D341Med (cell line): ENCODE measurements at regions not wholly inside any gene's neighbourhood (a gene's known extent, or its start where the extent isn't known, plus 50 kb on each side); places are given as distances from the start of the nearest gene placed in this dataset.

Source experiments
- DNase-seq: peaks from one replicate; pipeline ENCODE4 v3.0.0; 2012; ENCODE audit warnings: low spot score

DNA sequence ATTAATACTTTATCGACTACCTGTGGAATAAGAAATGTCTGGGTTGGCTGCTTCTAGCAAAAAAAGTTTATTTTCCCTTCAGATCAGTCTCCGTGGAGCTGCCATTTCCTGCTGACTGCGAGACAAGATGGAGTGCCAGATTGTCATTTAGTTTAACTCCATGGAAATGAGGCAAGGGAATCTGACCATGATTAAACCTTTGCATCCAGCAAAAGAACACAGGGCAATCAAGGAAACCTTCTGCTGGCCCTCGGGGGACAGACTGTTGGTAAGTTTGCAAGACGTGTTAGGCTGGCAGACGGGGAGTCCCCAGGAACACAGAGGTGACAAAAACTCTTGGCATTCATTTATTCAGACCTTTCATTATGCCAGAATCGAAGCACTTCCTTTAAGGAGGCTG lies 52.2 kb upstream of the SPACA1 start:
- no peak for DNase-seq

DNA sequence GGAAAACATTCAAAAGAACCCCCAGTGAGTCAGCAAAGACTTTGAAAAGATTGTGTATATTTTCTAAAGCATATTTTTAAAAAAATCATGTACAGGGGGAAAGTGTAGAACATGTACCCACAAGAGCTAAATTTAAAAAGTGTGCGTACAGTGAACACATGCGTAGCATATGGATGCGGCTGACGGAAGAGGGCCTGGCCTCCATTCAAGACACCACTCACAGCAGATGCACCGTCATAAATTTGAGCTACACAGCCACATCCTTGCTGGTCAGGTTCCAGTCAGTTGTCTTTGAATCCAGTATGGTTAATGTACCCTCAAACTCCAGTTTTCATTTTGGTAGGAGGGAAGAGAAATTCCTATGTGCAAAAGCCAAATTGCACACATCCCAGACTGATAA lies 54.3 kb upstream of the SPACA1 start:
- DNase-seq = no peak

- DNase-seq = no peak
Measured at GRCh38 chr6:87990871-87991270, 56.8 kb upstream of the SPACA1 start.

- no peak for DNase-seq
Measured at GRCh38 chr6:87982134-87982533, 65.5 kb upstream of the SPACA1 start.

- no peak for DNase-seq
Measured at GRCh38 chr6:87979737-87980136, 67.9 kb upstream of the SPACA1 start.

DNA sequence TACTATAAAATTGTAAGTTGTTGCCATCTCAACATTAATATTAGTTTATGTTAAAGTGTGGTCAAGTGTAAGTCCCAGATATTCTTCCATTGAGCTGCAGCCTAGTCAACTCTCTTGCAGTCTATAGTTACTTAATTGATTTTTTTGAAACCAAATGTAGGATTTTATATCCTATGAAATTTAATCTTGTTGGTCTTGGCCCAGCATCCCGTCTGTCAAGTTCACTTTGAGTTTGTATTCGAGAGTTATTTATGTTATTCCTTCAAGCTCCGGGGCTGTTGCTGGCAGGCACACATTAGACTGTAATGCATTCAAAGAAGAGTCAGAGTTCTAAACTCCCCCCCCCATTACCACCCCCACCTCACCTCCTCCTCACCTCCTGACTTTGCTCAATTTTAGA lies 71.0 kb upstream of the SPACA1 start:
- no peak for DNase-seq

GRCh38 chr6:87975561-87975960 lies 72.1 kb upstream of the SPACA1 start:
- no peak for DNase-seq

DNA sequence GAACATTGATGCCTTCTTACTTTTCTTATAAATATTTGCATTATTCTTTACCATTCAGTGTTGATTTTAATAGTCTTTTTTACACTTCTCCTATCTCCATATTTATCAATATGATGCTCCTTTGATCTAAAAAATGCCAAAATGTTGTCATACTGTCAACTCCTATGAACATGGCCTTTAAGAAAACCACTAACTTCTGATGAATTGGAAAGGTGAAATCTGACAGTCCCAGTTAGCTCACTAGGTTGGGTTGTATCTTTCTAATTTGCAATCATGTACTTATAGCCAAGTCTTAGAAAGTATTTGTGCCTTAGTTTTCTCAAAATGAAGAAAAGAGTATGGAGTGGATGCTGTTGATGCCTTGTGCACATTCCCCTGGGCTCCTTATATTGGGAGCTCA lies 75.4 kb upstream of the SPACA1 start:
- DNase-seq = no peak

DNA sequence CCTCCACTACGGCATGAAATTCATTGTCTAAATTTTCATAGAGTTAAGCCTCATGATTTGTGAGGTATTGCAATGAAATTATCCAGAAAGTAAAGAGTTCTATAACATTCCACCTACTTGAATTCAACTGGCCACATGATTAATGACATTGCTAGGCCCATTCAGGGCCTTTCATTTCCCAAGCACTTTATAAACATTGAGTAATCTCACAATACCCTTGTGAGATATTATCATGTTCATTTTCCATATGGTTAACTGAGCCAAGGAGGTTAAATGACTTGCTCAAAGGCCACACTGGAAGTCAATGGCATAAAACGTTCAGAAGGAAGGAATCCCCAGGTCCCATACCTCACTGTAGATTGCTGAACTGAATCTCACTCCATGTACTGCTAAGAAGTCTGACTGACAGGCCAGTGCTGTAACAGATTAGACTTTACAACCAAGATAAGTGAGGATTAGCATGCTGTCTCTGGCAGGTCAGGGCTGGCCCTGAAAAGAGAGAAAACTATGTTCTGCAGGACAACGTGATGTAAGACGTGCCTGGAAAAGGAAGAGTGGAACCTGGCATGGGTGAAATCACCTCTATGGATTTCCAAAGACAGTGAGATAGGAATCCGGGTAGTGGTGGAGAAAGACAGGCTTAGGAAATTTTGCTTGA lies 75.9 kb upstream of the SPACA1 start:
- DNase-seq = no peak

DNA sequence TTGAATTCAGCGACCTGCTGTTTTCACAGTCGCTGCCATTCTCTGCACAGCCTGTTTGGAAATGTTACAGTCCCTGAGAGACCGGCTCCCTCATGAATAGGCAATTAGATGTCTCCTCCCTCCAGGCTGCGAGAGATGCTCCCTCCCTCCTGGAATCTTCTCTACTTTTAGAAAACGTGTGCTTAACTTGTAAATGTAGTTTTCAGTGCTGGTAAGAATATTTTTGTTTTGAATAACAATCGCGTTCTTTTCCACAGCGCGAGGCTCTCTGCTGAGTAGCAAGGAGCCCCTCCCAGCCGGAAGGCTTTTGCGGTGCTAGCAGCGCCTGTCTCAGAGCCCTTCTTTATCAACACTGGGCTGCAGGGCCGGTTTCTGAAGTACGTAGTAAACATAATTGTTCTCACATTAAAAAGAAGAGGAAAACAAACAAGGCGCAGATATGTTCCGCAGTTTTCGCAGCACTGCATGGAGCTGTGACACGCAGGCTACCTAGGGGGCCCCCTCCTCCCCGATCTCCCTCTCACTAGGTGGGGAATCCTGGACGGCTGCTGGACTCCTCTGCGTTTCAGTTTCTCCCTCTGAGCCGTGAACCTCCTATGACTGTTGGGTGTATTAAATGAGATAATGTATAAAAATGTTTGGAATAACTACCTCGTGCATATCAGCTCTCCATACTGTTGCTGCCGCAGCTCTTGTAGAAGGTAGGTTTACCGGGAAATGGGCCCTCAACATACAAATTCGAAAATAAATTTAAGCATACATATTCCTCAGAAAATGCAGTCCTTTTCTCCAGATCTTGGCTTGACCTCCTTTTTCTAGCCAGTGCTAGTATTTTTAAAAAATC lies 79.0 kb upstream of the SPACA1 start:
- no peak for DNase-seq

GRCh38 chr6:87965806-87966205 lies 81.8 kb upstream of the SPACA1 start:
- no peak for DNase-seq

- DNase-seq = no peak
Measured at GRCh38 chr6:87959083-87959482, 88.6 kb upstream of the SPACA1 start.

DNA sequence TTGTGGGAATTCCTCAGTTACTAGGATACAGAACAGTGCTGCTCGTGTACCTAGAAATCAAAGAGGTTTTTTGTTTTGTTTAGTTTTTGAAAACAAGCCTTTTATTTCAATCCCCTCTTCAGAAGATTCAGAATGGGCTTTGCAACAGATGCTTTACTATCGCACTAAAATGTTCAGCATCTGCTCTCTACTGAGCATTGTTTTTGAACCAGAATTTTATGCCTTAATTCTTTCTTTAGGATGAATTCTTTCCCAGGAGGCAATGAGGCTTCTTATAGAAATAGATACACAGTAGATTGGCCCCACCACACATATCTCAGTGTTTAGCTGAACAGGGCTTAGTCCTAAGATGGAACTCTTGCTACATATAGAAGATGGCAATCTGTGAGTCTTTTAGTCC lies 95.9 kb upstream of the SPACA1 start:
- DNase-seq = no peak

DNA sequence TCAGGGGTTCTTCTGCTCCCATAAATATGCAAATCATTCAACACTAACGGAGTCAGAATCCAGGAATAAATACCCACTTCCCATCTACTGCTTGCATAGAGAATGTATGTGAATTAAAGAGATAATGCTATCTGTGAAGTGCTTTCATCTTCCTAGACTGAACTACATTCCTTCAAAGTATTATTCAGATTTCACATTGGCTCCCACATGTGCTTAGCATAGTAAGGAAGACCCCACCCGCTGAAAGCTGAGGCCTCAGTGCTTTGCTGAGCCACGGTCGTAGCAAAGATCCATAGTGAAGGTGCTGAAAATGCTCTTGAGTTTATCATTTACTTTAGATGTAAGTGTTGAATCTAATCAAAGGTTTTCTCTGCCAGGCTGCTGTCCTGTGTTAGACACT lies 97.0 kb upstream of the SPACA1 start:
- DNase-seq = no peak

- DNase-seq = no peak
Measured at GRCh38 chr6:87949194-87949593, 98.4 kb upstream of the SPACA1 start.

GRCh38 chr6:87946669-87947068 lies 101.0 kb upstream of the SPACA1 start:
- no peak for DNase-seq

- DNase-seq = no peak
Measured at GRCh38 chr6:87945966-87946365, 101.7 kb upstream of the SPACA1 start.

- DNase-seq = no peak
Measured at GRCh38 chr6:87945181-87945580, 102.5 kb upstream of the SPACA1 start.

GRCh38 chr6:87944541-87944954 lies 103.1 kb upstream of the SPACA1 start:
- DNase-seq = no peak

- no peak for DNase-seq
Measured at GRCh38 chr6:87943191-87943590, 104.5 kb upstream of the SPACA1 start.

GRCh38 chr6:87941556-87942358 lies 105.9 kb upstream of the SPACA1 start:
- no peak for DNase-seq

GRCh38 chr6:87939776-87940175 lies 107.9 kb upstream of the SPACA1 start:
- no peak for DNase-seq

DNA sequence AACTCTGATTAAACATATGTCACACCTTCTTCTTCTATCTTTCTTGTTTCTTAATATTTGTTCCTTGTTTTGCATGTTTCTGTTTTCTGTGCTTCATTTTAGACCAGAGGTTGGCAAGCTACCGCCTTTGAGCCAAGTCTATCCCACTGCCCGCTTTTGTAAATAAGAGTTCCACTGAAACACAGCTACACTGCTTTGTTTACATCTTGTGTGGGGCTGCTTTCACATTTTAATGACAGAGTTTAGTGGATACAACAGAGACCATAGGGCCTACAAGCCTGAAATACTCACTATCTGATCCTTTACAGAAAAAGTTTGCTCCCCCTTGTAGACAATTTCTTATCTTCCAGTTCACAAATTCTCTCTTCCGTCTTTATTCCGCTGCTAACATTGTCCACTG lies 109.4 kb upstream of the SPACA1 start:
- no peak for DNase-seq
